GM19455 (cell line): ENCODE measurements at regions not wholly inside any gene's neighbourhood (a gene's known extent, or its start where the extent isn't known, plus 50 kb on each side); places are given as distances from the start of the nearest gene placed in this dataset.

ENCODE experiments used
- ATAC-seq: cut with Tn5 transposase; IDR thresholded peaks from one replicate; pipeline ENCODE4 v1.9.1; 2021; ENCODE audit not compliant: unreplicated experiment

DNA sequence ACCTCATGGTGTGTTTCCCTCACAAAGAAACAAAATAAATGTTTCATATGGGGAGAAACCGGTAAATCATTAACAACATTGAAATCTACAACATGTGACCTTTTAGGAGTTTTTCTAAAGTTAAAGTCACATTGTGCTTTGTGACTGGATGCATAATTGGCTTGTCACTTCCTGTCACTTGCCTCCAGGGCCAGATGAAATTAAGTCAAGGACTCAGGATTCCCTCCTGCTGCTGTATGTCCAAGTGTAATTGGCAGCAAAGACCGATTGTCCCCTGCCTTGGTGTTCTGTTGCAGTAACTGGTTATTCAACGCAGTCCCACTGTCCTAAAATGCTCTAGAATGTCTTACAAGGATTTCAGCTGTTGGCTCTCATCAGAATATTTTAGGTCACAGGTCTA lies 448.2 kb downstream of the LIG4 start:
- ATAC-seq: no peak

DNA sequence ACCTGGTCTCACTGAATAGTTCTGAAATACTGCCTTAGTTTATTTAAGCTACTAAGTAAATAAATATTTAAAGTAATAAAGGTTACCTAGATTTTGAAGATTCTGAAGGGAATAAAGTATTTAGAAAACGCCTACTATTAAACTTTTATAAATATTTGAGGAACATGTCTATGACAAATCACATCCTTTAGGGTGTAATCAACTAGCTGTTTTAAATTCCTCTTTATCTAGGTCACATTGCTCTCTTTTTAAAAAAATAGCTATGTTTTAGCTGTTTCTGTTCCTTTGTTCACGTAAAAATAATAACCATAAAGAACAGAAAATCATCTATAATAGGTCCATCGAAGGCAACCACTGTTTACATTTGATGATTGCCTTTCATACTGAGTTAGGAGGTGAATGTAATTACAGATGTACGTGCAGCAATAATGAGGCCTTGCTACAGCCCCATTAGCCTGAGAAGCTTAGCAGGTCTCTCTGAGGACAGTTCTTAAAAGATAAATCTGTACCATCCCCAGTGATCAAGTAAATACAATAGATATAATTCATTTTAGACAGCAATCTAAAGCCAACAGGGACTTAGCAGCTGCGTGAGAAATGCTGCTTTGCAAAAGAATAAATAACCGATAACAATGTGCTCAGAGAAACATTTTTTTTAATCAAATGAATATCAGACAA lies 449.5 kb downstream of the LIG4 start:
- no peak for ATAC-seq

GRCh38 chr13:107764046-107764445 lies 451.3 kb downstream of the LIG4 start:
- no peak for ATAC-seq

GRCh38 chr13:107753748-107754147 lies 461.6 kb downstream of the LIG4 start:
- no peak for ATAC-seq

DNA sequence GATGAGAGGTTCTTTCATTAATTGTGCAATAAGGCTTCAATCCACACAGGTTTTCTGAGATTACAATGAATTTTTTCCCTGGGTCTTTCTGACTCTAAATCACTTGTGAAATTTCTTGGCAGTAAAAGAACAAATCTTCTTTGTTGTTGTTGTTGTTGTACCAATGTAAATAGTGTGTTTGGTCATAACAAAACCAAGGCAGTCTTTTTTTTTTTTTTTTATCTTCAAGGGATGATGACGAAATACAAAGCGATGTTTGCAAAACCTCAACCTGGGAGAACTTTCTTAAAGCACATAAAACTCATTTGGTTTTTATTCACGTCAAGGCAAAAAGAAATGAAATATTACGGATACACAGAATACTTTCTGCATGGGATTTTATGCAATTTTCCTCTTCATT lies 462.0 kb downstream of the LIG4 start:
- no peak for ATAC-seq

DNA sequence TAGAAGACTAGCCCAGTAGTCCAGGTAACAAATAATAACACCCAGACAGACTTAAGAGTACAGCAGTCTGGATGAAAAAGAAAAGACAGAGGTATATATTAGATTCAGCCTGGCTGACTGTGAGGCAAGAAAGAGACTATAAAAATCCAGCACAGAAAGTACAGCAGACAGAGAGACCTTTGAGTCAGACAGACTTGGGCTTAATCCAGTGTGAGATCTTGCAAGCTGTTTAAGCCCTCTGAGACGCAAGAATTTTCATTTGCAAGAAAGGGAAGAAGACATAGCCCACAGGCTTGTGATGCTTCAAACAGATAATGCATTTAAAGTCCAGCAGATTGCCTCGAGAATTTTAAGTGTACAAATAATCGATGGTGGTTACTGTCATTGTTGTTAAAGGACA lies 471.4 kb downstream of the LIG4 start:
- no peak for ATAC-seq

GRCh38 chr13:107743526-107743925 lies 471.8 kb downstream of the LIG4 start:
- ATAC-seq: no peak

GRCh38 chr13:107743100-107743499 lies 472.2 kb downstream of the LIG4 start:
- no peak for ATAC-seq

DNA sequence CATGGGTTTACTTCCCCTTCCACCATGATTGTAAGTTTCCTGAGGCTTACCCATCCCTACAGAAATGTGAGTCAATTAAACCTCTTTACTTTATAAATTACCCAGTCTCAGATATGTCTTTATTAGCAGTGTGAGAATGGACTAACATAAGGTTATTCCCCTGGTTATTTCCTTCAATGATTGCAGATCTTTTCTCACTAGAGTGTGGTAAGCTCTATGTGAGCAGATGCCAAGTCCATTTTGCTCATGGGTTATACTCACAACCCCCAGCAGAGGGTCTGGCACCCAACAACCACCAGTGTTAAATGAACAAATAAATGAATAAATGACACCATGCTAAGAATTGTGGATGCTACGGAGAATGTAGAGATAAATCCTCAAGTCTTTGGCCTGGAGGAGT lies 472.8 kb downstream of the LIG4 start:
- ATAC-seq: no peak

- ATAC-seq: no peak
Measured at GRCh38 chr13:107738004-107738403, 477.3 kb downstream of the LIG4 start.

- ATAC-seq: no peak
Measured at GRCh38 chr13:107736731-107737130, 478.6 kb downstream of the LIG4 start.

DNA sequence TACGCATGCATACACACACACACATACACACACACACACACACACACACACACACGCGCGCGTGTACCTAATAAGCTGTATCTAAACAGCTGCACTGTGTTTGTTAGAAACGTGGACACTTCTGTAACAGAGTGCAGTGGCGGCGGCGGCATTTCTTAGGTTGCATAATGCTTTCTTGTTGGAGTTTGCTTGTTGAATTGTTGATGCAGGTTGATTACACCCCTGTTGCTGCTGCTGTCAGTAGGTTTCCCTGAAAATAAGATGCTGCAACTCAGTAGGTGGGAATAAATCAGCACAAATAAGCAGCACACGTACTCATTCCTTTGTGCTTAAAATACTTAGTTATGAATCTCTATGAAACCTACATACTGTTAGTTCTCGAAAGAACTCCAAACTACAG lies 479.2 kb downstream of the LIG4 start:
- no peak for ATAC-seq

DNA sequence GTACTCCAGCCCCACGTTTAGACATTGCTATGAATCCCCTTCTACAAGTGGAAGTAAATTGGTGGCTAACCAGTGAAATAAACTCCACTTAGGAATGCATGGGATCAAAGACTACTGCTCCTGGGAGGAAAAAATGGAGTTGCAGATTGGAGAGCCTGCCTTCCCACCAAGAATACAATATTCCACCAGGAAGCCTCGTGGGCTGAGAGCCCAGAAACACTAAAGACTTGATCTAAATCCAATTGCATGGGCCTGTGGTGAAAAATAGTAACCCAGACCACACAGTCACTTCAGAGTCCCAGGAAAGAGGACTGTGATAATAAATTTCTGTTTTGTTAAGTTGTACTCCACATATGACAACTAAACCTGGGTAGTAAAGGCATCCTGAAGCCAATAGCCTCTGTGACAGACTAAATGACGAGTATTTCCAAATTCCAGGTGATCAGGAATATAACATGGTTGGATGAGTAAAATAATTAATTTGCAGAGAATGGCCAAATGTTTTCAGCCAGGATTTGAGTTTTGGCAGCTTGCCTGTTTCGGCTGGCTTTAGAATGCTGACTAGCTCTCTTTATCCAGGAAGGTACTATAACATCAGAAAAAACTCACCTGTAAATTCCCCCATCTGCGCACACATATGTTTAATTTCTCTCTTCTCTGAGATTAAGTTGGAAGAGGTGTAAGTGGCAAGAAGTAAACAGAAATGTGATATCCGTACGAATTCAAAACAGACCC lies 480.3 kb downstream of the LIG4 start:
- no peak for ATAC-seq

DNA sequence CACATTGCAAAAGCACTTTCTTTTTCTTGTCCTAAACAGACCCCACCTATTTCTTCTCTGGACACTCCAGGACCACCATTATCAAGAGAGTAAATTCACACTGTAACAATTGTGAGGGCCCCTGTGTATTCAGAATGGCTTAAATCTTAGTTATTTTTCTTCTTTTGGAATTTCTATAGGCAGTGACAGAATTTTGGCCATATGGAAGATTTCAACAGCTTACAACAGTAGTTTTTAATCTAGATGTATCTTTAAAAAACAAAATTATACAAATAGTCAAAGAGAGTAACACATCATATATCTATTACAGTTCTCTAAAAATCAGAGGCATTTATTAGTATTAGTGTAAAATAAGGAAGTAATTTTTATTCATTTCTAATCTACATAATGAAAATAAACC lies 482.1 kb downstream of the LIG4 start:
- ATAC-seq: no peak

- ATAC-seq: no peak
Measured at GRCh38 chr13:107730813-107731212, 484.5 kb downstream of the LIG4 start.

DNA sequence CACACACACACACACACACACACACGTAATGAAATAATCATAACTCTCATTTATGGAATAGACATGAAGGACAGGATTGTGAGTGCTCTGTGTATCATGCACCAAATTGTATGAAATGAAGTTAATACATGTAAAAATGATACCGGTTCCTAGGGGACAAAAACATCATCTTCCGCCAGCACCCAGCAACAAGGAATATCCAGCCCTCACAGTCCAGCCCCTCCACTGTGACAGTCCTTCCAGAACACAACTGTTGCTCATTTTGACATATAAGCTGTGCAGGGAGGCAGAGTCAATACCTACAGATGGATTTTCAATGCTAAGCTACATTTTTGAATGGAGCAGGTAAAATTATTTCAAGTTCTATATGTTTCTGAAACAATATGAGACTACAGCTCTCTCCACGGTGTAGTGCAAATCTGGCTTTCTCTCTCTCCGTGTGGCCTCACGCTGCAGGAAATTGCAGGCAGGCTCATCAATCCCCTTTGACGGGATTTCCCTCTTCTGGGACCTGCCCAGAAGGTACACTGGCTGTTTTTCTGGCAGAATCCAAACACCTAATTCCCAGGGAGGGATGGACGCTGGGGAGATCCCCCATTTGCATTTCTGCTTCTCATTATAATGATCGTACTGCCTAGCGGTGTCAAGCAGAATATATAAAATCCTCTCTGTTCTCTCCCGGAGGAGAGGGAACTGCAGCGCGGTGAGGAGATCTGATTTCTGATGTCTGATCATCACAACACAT lies 494.0 kb downstream of the LIG4 start:
- no peak for ATAC-seq

GRCh38 chr13:107716741-107717140 lies 498.6 kb downstream of the LIG4 start:
- no peak for ATAC-seq

DNA sequence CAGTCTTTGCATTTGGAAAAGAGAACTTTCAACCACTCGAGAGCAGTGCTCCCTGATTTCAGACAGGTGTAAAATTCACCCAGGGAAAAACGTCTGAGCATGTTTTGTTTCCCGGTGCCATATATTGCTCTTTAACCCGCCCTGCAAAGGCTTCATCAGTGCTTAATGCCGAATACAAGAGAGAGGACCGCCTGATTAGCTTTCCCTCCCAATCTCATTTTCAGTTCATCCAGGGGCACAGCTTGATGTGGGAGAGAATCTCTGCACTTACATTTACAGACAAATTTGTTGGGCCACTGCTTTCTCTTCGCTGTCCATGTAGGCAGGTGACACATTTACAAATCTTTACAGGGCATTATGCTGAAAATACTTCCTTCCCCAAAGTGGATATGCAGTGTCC lies 499.1 kb downstream of the LIG4 start:
- no peak for ATAC-seq

GRCh38 chr13:107715496-107715895 lies 499.8 kb downstream of the LIG4 start:
- no peak for ATAC-seq

DNA sequence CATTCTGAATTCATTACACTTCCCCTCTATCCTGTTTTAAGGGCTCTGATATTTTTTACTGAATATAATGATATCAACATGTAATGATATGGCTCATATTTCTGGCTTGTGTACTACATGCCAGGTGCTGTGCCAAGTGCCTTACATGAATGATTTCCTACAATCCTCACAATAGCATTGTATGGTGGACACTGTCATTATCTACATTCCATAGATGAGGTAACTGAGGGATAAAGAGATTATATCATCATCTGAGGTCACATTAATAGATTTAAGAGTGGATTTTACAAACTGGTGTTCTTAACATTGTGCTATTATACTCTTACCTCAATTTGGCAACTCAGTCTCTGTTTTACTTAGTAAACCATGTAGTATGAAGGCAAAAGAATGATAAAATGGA lies 502.0 kb downstream of the LIG4 start:
- ATAC-seq: no peak

DNA sequence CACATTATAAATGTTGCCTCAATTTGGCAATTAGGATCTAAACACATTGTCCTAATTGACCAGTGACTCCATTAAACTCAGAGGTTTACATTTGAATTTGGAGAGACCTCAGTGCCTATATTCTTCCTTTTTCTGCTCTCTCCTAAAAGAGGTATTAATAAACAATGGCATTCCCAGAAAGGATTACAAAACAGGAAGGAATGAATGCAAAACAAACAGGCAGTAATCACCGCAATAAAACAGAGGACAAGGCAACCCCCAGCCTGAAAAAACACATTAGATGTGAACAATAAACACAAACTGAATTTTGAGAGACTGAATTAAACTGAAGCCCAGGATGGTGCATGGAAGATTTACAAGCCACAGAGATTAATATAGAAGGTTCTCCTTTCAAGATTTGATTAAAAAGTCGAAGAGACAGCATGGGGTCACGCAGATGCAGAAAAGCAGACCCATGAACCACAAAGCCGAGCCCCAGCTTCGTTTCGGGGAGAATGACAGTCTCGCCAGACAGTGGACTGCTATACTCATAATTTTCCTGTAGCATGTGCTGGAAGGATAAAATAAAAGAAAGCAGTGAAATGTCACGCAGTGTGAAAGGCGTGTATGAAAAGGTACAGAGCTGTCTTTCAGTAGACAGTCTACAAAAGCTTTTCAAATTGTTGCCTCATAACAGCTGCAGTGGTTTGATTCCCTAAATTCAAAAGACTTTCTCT lies 503.0 kb downstream of the LIG4 start:
- no peak for ATAC-seq
